HepG2 (cell line): ENCODE measurements at regions not wholly inside any gene's neighbourhood (a gene's known extent, or its start where the extent isn't known, plus 50 kb on each side); places are given as distances from the start of the nearest gene placed in this dataset.

Experiments used
- ATAC-seq: fragments of 200-7000 bp; cut with Tn5 transposase; 3 replicates; pipeline ENCODE4 v1.9.1; 2020; ENCODE audit warnings: mild to moderate bottlenecking, moderate library complexity
- BruUV-seq: library from RNA; stranded (reverse); fragments of 400-500 nt; replicated peaks from 2 replicates; lab custom pipeline; 2021; lab: Mats Ljungman, UMichigan
- CTCF ChIA-PET: fragments of 300-600 bp; formaldehyde crosslinking; extraction: SDS; loops from one replicate; lab custom pipeline; 2021; ENCODE audit warnings: low total read pairs, inconsistent platforms, low intra/inter-chr PET ratio; lab: Yijun Ruan, JAX
- POLR2A ChIA-PET: fragments of 350-600 bp; sonication (Branson Sonifier 250); formaldehyde crosslinking; loops from one replicate; lab custom pipeline; 2020; ENCODE audit warnings: antibody characterized with exemption, inconsistent platforms; lab: Yijun Ruan, JAX
- DNase-seq: peaks from one replicate; pipeline ENCODE4 v3.0.0-alpha.2; 2015; ENCODE audit warnings: low spot score
- FAIRE-seq: peaks from 3 replicates; lab custom pipeline; 2011; peaks lifted over from hg19 to GRCh38; lab: Jason Lieb, UNC
- H2AFZ ChIP-seq: one replicate; pipeline ENCODE4 v1.6.1; 2011; ENCODE audit warnings: low read length, inconsistent platforms
- H3K27ac ChIP-seq: fragments of 300-600 bp; 3 replicates; pipeline ENCODE4 v1.8.0; 2011; ENCODE audit warnings: mixed run types, mild to moderate bottlenecking, mixed read lengths, low read length, inconsistent platforms; ENCODE audit not compliant: insufficient read depth; ENCODE audit errors: extremely low read length
- H3K27me3 ChIP-seq, 2 experiments: fragments of 200-600 bp in 1 of 2; 2 replicates in 1 of 2; 3 replicates in 1 of 2; pipeline versions ENCODE4 v1.6.0 to v1.8.0; 2011; ENCODE audit warnings: low read length in 2 of 2, mild to moderate bottlenecking in 2 of 2, moderate library complexity in 2 of 2, inconsistent platforms in 1 of 2; ENCODE audit not compliant: insufficient read depth in 2 of 2, control insufficient read depth in 1 of 2
- H3K36me3 ChIP-seq, 2 experiments: fragments of 200-600 bp in 1 of 2; replicated peaks in 1 of 2; 2 replicates in 1 of 2; 3 replicates in 1 of 2; pipeline versions ENCODE4 v1.5.1 to v1.8.0; 2011; ENCODE audit warnings: low read length in 2 of 2, inconsistent platforms in 1 of 2; ENCODE audit not compliant: insufficient read depth in 2 of 2, control insufficient read depth in 1 of 2
- H3K4me1 ChIP-seq: 2 replicates; pipeline ENCODE4 v1.5.1; 2012; ENCODE audit warnings: low read length, inconsistent platforms; ENCODE audit not compliant: insufficient read depth
- H3K4me2 ChIP-seq: 2 replicates; pipeline ENCODE4 v1.6.0; 2011; ENCODE audit warnings: low read depth, low read length, inconsistent platforms
- H3K4me3 ChIP-seq, 3 experiments: fragments of 200-600 bp in 1 of 3; sonication (generic), shearing (Covaris generic) in 1 of 3; replicated peaks in 1 of 3; 2 replicates each; pipeline ENCODE4 v1.5.1; 2011 to 2016; ENCODE audit warnings: low read length in 3 of 3, inconsistent platforms in 2 of 3, low read depth in 2 of 3, mild to moderate bottlenecking in 2 of 3, control low read depth in 1 of 3, mixed read lengths in 1 of 3; ENCODE audit not compliant: insufficient read depth in 1 of 3
- H3K79me2 ChIP-seq: one replicate; pipeline ENCODE4 v1.6.1; 2011; ENCODE audit warnings: low read length, inconsistent platforms; ENCODE audit not compliant: insufficient read depth
- H3K9ac ChIP-seq: 2 replicates; pipeline ENCODE4 v1.6.0; 2011; ENCODE audit warnings: mild to moderate bottlenecking, low read depth, low read length, inconsistent platforms; ENCODE audit not compliant: insufficient read depth
- H3K9me3 ChIP-seq: 2 replicates; pipeline ENCODE4 v1.5.1; 2012; ENCODE audit warnings: mild to moderate bottlenecking, low read length
- H4K20me1 ChIP-seq: 2 replicates; pipeline ENCODE4 v1.6.0; 2011; ENCODE audit warnings: inconsistent platforms, mild to moderate bottlenecking, low read length, moderate library complexity; ENCODE audit not compliant: insufficient read depth
- BATF2 ChIP-seq: sonication (generic); formaldehyde crosslinking; IDR thresholded peaks from 2 replicates; pipeline ENCODE4 v1.8.0; 2022; ENCODE audit warnings: mild to moderate bottlenecking, missing genetic modification reagents, moderate library complexity
- BCL6 ChIP-seq: IDR thresholded peaks from 2 replicates; pipeline ENCODE4 v1.6.1; 2016; ENCODE audit warnings: missing genetic modification reagents, missing compliant biosample characterization
- GRHL1 ChIP-seq: sonication (generic); formaldehyde crosslinking; conservative IDR thresholded peaks from 2 replicates; pipeline ENCODE4 v1.8.0; 2022; ENCODE audit warnings: missing genetic modification reagents
- HNF4A ChIP-seq: sonication (generic); formaldehyde crosslinking; IDR thresholded peaks from 2 replicates; pipeline ENCODE4 v1.4.0; 2020; ENCODE audit warnings: missing genetic modification reagents
- KLF11 ChIP-seq: IDR thresholded peaks from 2 replicates; pipeline ENCODE4 v1.6.1; 2016; ENCODE audit warnings: missing compliant biosample characterization
- KLF13 ChIP-seq: sonication (generic); formaldehyde crosslinking; IDR thresholded peaks from 2 replicates; pipeline ENCODE4 v1.4.0; 2020; ENCODE audit warnings: mild to moderate bottlenecking, missing genetic modification reagents
- MAFG ChIP-seq: sonication (generic); formaldehyde crosslinking; IDR thresholded peaks from 2 replicates; pipeline ENCODE4 v1.5.1; 2020; ENCODE audit warnings: mild to moderate bottlenecking, missing genetic modification reagents
- MEIS2 ChIP-seq: sonication (generic); formaldehyde crosslinking; IDR thresholded peaks from 2 replicates; pipeline ENCODE4 v1.9.0; 2021; ENCODE audit warnings: mild to moderate bottlenecking, missing genetic modification reagents
- MXD3 ChIP-seq: IDR thresholded peaks from 2 replicates; pipeline ENCODE4 v1.6.1; 2016; ENCODE audit warnings: mild to moderate bottlenecking, missing biosample characterization, missing genetic modification reagents
- NR3C1 ChIP-seq: sonication (generic); formaldehyde crosslinking; IDR thresholded peaks from 2 replicates; pipeline ENCODE4 v1.4.0; 2020; ENCODE audit warnings: missing genetic modification reagents
- TARDBP ChIP-seq: sonication (generic); formaldehyde crosslinking; IDR thresholded peaks from 2 replicates; pipeline ENCODE4 v1.8.0; 2022; ENCODE audit warnings: mild to moderate bottlenecking, missing genetic modification reagents
- TBX3 ChIP-seq: fragments of 450-650 bp; IDR thresholded peaks from 2 replicates; pipeline ENCODE4 v1.6.1; 2017; ENCODE audit warnings: antibody characterized with exemption, mild to moderate bottlenecking, inconsistent platforms, borderline replicate concordance
- TCF7L2 ChIP-seq: IDR thresholded peaks from 2 replicates; pipeline ENCODE4 v1.6.1; 2011; ENCODE audit warnings: mild to moderate bottlenecking, low read depth, low read length, moderate library complexity
- TEF ChIP-seq: sonication (generic); formaldehyde crosslinking; IDR thresholded peaks from 2 replicates; pipeline ENCODE4 v1.5.0; 2020; ENCODE audit warnings: missing genetic modification reagents
- ZNF33A ChIP-seq: sonication (generic); formaldehyde crosslinking; IDR thresholded peaks from 2 replicates; pipeline ENCODE4 v1.5.1; 2020; ENCODE audit warnings: missing genetic modification reagents, mild to moderate bottlenecking, moderate library complexity, borderline replicate concordance
- ZNF530 ChIP-seq: sonication (generic); formaldehyde crosslinking; IDR thresholded peaks from 2 replicates; pipeline ENCODE4 v1.5.0; 2020; ENCODE audit warnings: low read depth, mild to moderate bottlenecking, missing genetic modification reagents
- ZNF720 ChIP-seq: sonication (generic); formaldehyde crosslinking; IDR thresholded peaks from 2 replicates; pipeline ENCODE4 v1.4.0; 2020; ENCODE audit warnings: missing genetic modification reagents
- WGBS: methylation state at CpG from one replicate; pipeline ENCODE4 v1.1.6; 2017; ENCODE audit warnings: low lambda C conversion rate; 5-methylcytosine and 5-hydroxymethylcytosine counted together
- in situ Hi-C: cut with HindIII; loops from 2 replicates; pipeline ENCODE4 v1.10.0; 2017; ENCODE audit warnings: low pct_unique_long_range_greater_than_20kb; ENCODE audit not compliant: extremely low pct_ligation_motif_present
- intact Hi-C: fragments of 100-400 bp; cut with micrococcal nuclease; formaldehyde crosslinking; loops from one replicate; pipeline ENCODE4 v1.10.0; 2022; ENCODE audit not compliant: unreplicated experiment

GRCh38 chr12:69028941-69029729 lies 96.2 kb upstream of the CPM start:
- Histone ChIP-seq H3K4me2 (no peak overlapping the region), H3K9me3 (no peaks in the 10 kb centered on the region), H3K9ac (no peak overlapping the region), H3K4me3 (no peak overlapping the region), H3K79me2 (no peaks in the 10 kb centered on the region), H3K27ac (no peak overlapping the region), H3K27me3 (peaks cover 0 to 21% of the 10 kb centered on the region in 2 experiments; a peak in 2 of 5 replicates), H2AFZ (no peak overlapping the region), H4K20me1 (no peaks in the 10 kb centered on the region), H3K4me1 (no peaks in the 10 kb centered on the region), H3K36me3 (no peaks in the 10 kb centered on the region)
- ChIA-PET CTCF (no interaction called here), POLR2A (no interaction called here)
- BruUV-seq = no TSS peak
- intact Hi-C loops = no loop called here
- DNase-seq (no peak), ATAC-seq (no peak; the same call in 2 of the 3 replicates), FAIRE-seq (no peak)
- WGBS = 40% methylated on average over 10 of the region's 11 CpGs
- in situ Hi-C loops = no loop called here
- TF ChIP-seq TEF (CRISPR knock-in tag) (no peak), BATF2 (CRISPR knock-in tag) (no peak), ZNF33A (CRISPR knock-in tag) (no peak), HNF4A (CRISPR knock-in tag) (no peak), TBX3 (no peak), MXD3 (CRISPR knock-in tag) (no peak), ZNF530 (CRISPR knock-in tag) (no peak), KLF11 (no peak), TARDBP (no peak), TCF7L2 (no peak), MAFG (no peak), NR3C1 (no peak), ZNF720 (no peak), GRHL1 (CRISPR knock-in tag) (no peak), KLF13 (no peak), MEIS2 (CRISPR knock-in tag) (no peak), BCL6 (CRISPR knock-in tag) (no peak)
